Kidney (tissue), 13 donors: ENCODE measurements at regions not wholly inside any gene's neighbourhood (a gene's known extent, or its start where the extent isn't known, plus 50 kb on each side); places are given as distances from the start of the nearest gene placed in this dataset.
A peak's percentile ranks its signal among the peaks of the same experiment; 100 is the strongest.
"Not testable (repeated sequence)": the region's sequence is repeated elsewhere in the genome, so short reads cannot be mapped to it uniquely, and the experiment has no call there.

Experiments used
- DNase-seq, 5 donors: peaks; one replicate each; pipeline ENCODE4 v3.0.0-alpha.2; 2013 to 2020
- FAIRE-seq: peaks from 2 replicates; lab custom pipeline; 2012; peaks lifted over from hg19 to GRCh38; lab: Jason Lieb, UNC
- H3K27ac ChIP-seq, 2 donors: one replicate each; pipeline ENCODE4 v1.7.0; 2013; ENCODE audit warnings: low read depth in 2 of 2, low read length in 2 of 2, inconsistent platforms in 1 of 2
- H3K27me3 ChIP-seq: one replicate; pipeline ENCODE4 v1.7.1; 2013; ENCODE audit warnings: low read length, inconsistent platforms; ENCODE audit not compliant: control insufficient read depth, insufficient read depth
- H3K36me3 ChIP-seq, 3 donors: one replicate each; pipeline versions ENCODE4 v1.7.0 to v1.7.1; 2013; ENCODE audit warnings: low read length in 3 of 3, control low read depth in 1 of 3, inconsistent platforms in 1 of 3; ENCODE audit not compliant: insufficient read depth in 3 of 3, control insufficient read depth in 2 of 3
- H3K4me1 ChIP-seq, 3 donors: one replicate each; pipeline versions ENCODE4 v1.7.0 to v1.7.1; 2013; ENCODE audit warnings: low read length in 3 of 3, inconsistent platforms in 1 of 3, low read depth in 1 of 3; ENCODE audit not compliant: control insufficient read depth in 2 of 3, insufficient read depth in 2 of 3
- H3K4me3 ChIP-seq, 3 donors: one replicate each; pipeline versions ENCODE4 v1.7.0 to v1.8.1; 2013; ENCODE audit warnings: low read length in 3 of 3, control low read depth in 1 of 3, inconsistent platforms in 1 of 3
- H3K9ac ChIP-seq, 3 donors: one replicate each; pipeline versions ENCODE4 v1.7.0 to v1.7.1; 2013; ENCODE audit warnings: low read length in 3 of 3, control low read depth in 1 of 3, inconsistent platforms in 1 of 3
- H3K9me3 ChIP-seq, 3 donors: one replicate each; pipeline versions ENCODE4 v1.7.0 to v1.7.1; 2013; ENCODE audit warnings: low read length in 3 of 3, control low read depth in 1 of 3, inconsistent platforms in 1 of 3; ENCODE audit not compliant: control insufficient read depth in 2 of 3, insufficient read depth in 1 of 3
- intact Hi-C: fragments of 100-400 bp; cut with DNase I; formaldehyde crosslinking; loops from one replicate; pipeline ENCODE4 v1.11.1; 2022
- TF ChIP-seq, protein P1 (sequence below): IDR thresholded peaks from 3 replicates; pipeline ENCODE4 v1.5.1; 2012; ENCODE audit warnings: mild to moderate bottlenecking, moderate library complexity, borderline replicate concordance; ENCODE audit not compliant: insufficient read depth; ENCODE audit errors: extremely low read depth
- donor health status: control.
- donor health status: control.
- donor health status: control.
- donor health status: control.
- donor health status: control.
- donor health status: DM: yes; HTN: yes; CAD: no.
- donor health status: Normal renal cell carcinoma (clear cell type).

DNA sequence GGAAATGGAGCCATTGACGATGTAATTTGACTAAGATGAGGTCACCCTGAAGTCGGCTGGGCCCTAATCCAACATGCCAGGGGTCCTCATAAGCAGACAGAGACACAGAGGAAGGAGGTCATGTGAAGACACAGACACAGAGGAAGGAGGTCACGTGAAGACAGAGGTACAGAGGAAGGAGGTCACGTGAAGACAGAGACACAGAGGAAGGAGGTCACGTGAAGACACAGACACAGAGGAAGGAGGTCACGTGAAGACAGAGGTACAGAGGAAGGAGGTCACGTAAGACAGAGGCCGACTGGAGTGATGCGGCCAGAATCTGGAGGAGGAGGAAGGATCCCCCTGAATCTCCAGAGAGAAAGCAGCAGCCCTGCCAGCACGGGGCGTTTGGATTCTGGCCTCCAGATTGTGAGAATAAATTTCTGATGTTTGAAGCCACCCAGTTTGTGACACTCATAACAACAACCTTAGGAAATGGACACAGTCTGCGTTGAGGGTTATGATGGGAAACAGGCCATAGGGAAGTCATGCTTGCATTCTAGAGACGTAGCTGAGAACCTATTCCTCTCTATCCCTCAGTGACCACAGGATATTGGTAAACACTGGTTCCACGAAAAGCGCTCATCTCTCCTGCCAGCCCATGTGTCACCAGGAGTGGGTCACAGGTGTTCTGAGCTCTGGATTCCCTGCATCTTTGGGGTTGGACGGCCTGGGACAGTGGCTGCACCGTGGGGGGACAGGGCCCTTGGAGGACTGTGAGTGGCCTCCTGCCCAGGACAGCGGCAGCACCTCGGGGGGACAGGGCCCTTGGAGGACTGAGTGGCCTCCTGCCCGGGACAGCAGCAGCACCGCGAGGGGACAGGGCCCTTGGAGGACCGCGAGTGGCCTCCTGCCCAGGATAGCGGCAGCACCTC lies 108.5 kb downstream of the SOX1 start:
- H3K36me3 ChIP-seq, result no peaks in the 10 kb centered on the region
- intact Hi-C loops, result no loop called here
- H3K27ac ChIP-seq, result no peak overlapping the region
- FAIRE-seq, result no peak
- no peaks in the 10 kb centered on the region for H3K4me1 ChIP-seq
- H3K9ac ChIP-seq, result no peak overlapping the region
- no peak overlapping the region for H3K4me3 ChIP-seq
- TF ChIP-seq, protein P1, sequence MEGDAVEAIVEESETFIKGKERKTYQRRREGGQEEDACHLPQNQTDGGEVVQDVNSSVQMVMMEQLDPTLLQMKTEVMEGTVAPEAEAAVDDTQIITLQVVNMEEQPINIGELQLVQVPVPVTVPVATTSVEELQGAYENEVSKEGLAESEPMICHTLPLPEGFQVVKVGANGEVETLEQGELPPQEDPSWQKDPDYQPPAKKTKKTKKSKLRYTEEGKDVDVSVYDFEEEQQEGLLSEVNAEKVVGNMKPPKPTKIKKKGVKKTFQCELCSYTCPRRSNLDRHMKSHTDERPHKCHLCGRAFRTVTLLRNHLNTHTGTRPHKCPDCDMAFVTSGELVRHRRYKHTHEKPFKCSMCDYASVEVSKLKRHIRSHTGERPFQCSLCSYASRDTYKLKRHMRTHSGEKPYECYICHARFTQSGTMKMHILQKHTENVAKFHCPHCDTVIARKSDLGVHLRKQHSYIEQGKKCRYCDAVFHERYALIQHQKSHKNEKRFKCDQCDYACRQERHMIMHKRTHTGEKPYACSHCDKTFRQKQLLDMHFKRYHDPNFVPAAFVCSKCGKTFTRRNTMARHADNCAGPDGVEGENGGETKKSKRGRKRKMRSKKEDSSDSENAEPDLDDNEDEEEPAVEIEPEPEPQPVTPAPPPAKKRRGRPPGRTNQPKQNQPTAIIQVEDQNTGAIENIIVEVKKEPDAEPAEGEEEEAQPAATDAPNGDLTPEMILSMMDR, result no peak
- peaks cover 0 to 9% (median 0%) of the 10 kb centered on the region in 3 donors for H3K9me3 ChIP-seq
- DNase-seq, result no peak
- H3K27me3 ChIP-seq, result peaks cover 2% of the 10 kb centered on the region

DNA sequence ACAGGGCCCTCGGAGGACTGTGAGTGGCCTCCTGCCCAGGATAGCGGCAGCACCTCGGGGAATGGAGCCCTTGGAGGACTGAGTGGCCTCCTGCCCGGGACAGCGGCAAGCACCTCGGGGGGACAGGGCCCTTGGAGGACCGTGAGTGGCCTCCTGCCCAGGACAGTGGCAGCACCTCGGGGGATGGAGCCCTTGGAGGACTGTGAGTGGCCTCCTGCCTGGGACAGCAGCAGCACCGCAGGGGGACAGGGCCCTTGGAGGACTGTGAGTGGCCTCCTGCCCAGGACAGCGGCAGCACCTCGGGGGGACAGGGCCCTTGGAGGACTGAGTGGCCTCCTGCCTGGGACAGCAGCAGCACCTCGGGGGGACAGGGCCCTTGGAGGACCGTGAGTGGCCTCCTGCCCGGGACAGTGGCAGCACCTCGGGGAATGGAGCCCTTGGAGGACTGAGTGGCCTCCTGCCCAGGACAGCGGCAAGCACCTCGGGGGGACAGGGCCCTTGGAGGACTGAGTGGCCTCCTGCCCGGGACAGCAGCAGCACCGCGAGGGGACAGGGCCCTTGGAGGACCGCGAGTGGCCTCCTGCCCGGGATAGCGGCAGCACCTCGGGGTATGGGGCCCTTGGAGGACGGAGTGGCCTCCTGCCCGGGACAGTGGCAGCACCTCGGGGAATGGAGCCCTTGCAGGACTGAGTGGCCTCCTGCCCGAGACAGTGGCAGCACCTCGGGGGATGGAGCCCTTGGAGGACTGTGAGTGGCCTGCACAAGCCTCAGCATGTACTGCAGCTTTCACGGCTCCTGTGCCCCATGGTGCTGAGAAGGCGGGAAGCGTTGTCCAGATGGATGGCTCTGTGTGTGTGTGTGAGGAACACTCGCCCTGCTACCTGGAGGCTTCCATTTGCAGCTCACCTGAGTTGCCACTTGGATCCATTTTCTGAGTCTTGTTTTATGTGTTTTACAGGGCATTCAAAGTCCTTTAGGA lies 109.5 kb downstream of the SOX1 start:
- not testable (repeated sequence) for H3K4me1 ChIP-seq

DNA sequence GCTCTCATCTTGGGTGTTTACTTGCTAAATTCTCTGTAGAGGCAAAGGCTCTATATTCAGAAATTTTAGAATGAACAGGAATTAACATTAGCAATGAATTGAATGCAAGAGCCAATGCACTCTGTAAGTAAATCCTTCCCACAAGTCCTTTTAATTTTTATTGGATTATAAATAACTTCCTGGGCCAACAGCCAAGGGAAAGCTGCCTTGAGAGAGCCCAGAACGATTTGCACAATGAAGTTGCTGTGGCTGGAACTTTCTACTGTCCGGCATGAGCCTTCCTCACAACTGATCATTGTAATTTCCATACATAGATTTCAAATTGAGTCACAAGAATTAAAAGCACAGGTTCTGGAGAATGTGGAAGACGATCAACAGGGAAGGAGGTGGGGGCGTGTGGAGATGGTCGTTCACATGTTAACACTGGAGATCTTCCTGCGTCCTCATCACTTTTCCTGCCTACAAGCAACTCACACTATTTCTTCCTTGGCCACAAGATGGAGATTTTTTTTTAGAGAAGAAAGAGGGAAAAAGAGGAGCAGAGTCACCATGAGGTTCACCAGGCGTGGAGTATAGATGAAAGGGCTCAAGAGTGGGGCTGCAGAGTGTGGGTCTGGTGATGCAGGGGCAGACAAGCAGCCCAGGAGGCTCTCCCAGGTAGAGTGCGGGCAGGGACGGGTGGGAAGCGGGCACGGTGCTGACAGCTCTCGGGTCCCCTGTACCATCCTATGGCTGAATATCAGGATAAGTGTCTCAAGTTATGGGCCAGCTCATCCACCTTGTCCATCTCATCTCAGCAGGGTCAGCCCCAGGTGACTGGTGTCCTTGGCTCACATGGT lies 110.7 kb downstream of the SOX1 start:
- Histone ChIP-seq H3K9ac (no peak overlapping the region), H3K36me3 (no peaks in the 10 kb centered on the region), H3K4me1 (no peaks in the 10 kb centered on the region), H3K27ac (no peak overlapping the region), H3K4me3 (no peak overlapping the region), H3K9me3 (peaks cover 0 to 9% (median 0%) of the 10 kb centered on the region in 3 donors), H3K27me3 (peaks cover 2% of the 10 kb centered on the region)
- FAIRE-seq (no peak), DNase-seq (peak in 2 of 5 donors; percentile 51 to 90)
- intact Hi-C loops, result no loop called here
- TF ChIP-seq, protein P1, result no peak

More for the DNA sequence above, 109.5 kb downstream of the SOX1 start:
- H3K9me3 ChIP-seq, H3K36me3 ChIP-seq, H3K27ac ChIP-seq, H3K27me3 ChIP-seq, FAIRE-seq, intact Hi-C loops, H3K9ac ChIP-seq, H3K4me3 ChIP-seq: not testable (repeated sequence)
- DNase-seq, result peak in 1 of 5 donors; percentile 48
